MM.1S (cell line): ENCODE measurements at regions not wholly inside any gene's neighbourhood (a gene's known extent, or its start where the extent isn't known, plus 50 kb on each side); places are given as distances from the start of the nearest gene placed in this dataset.

ENCODE experiments used
- DNase-seq: peaks from one replicate; pipeline ENCODE4 v3.0.0-alpha.2; 2015
- H2AFZ ChIP-seq: fragments of 300-600 bp; sonication (generic); 2 replicates; pipeline ENCODE4 v1.6.0; 2016; ENCODE audit warnings: antibody characterized with exemption, low read length
- H3F3A ChIP-seq: fragments of 300-600 bp; sonication (generic); 2 replicates; pipeline ENCODE4 v1.6.1; 2016; ENCODE audit warnings: mild to moderate bottlenecking, antibody characterized with exemption, low read length, moderate library complexity, mixed read lengths; ENCODE audit not compliant: insufficient read depth
- H3K27ac ChIP-seq: fragments of 300-600 bp; sonication (generic); 2 replicates; pipeline ENCODE4 v1.5.1; 2016; ENCODE audit warnings: mild to moderate bottlenecking, low read length
- H3K27me3 ChIP-seq: fragments of 300-600 bp; sonication (generic); replicated peaks from 2 replicates; pipeline ENCODE4 v1.6.0; 2016; ENCODE audit warnings: low read length; ENCODE audit not compliant: insufficient read depth
- H3K36me3 ChIP-seq: fragments of 300-600 bp; sonication (generic); replicated peaks from 2 replicates; pipeline ENCODE4 v1.6.1; 2016; ENCODE audit warnings: mild to moderate bottlenecking, low read length, mixed read lengths; ENCODE audit not compliant: insufficient read depth
- H3K4me1 ChIP-seq: fragments of 300-600 bp; sonication (generic); 2 replicates; pipeline ENCODE4 v1.6.1; 2016; ENCODE audit warnings: low read length, mixed read lengths
- H3K4me2 ChIP-seq: fragments of 300-600 bp; sonication (generic); 2 replicates; pipeline ENCODE4 v1.6.0; 2016; ENCODE audit warnings: low read depth, low read length
- H3K4me3 ChIP-seq: fragments of 300-600 bp; sonication (generic); 2 replicates; pipeline ENCODE4 v1.5.1; 2016; ENCODE audit warnings: low read length, mixed read lengths
- H3K79me2 ChIP-seq: fragments of 300-600 bp; sonication (generic); 2 replicates; pipeline ENCODE4 v1.6.1; 2016; ENCODE audit warnings: mixed run types, low read length, mixed read lengths
- H3K9ac ChIP-seq: fragments of 300-600 bp; sonication (generic); 2 replicates; pipeline ENCODE4 v1.6.1; 2016; ENCODE audit warnings: low read length, mixed read lengths
- H3K9me2 ChIP-seq: fragments of 300-600 bp; sonication (generic); replicated peaks from 2 replicates; pipeline ENCODE4 v1.6.1; 2016; ENCODE audit warnings: mild to moderate bottlenecking, low read length, mixed read lengths; ENCODE audit not compliant: insufficient read depth
- H3K9me3 ChIP-seq: fragments of 300-600 bp; sonication (generic); replicated peaks from 2 replicates; pipeline ENCODE4 v1.6.1; 2016; ENCODE audit warnings: mild to moderate bottlenecking, low read length, mixed read lengths; ENCODE audit not compliant: insufficient read depth
- H4K20me1 ChIP-seq: fragments of 300-600 bp; sonication (generic); 2 replicates; pipeline ENCODE4 v1.6.1; 2016; ENCODE audit warnings: mild to moderate bottlenecking, low read length, moderate library complexity, mixed read lengths; ENCODE audit not compliant: insufficient read depth
- CTCF ChIP-seq: fragments of 300-600 bp; sonication (generic); IDR thresholded peaks from 2 replicates; pipeline ENCODE4 v1.5.1; 2016; ENCODE audit warnings: antibody characterized with exemption, low read length, mixed read lengths
- EZH2 ChIP-seq: fragments of 300-600 bp; sonication (generic); optimal IDR thresholded peaks from 2 replicates; pipeline ENCODE3; 2017; ENCODE audit warnings: low read depth, mild to moderate bottlenecking, antibody characterized with exemption, low read length, mixed read lengths
- EZH2phosphoT487 ChIP-seq: fragments of 300-600 bp; sonication (generic); IDR thresholded peaks from 2 replicates; pipeline ENCODE4 v1.6.1; 2018; ENCODE audit warnings: antibody characterized with exemption, low read length

GRCh38 chrX:110881971-110882370, 86.4 kb upstream of the CHRDL1 start:
- H3K9ac ChIP-seq, result no peak overlapping the region
- H4K20me1 ChIP-seq, result no peaks in the 10 kb centered on the region
- no peak overlapping the region for H2AFZ ChIP-seq
- H3K4me3 ChIP-seq, result no peak overlapping the region
- H3K4me2 ChIP-seq, result no peak overlapping the region
- H3K36me3 ChIP-seq, result no peaks in the 10 kb centered on the region
- no peak for DNase-seq
- no peaks in the 10 kb centered on the region for H3K9me3 ChIP-seq
- H3K4me1 ChIP-seq, result no peaks in the 10 kb centered on the region
- TF ChIP-seq EZH2 (no peak), CTCF (no peak), EZH2phosphoT487 (no peak)
- no peaks in the 10 kb centered on the region for H3K9me2 ChIP-seq
- H3K79me2 ChIP-seq, result no peaks in the 10 kb centered on the region
- no peak overlapping the region for H3K27ac ChIP-seq
- no peaks in the 10 kb centered on the region for H3K27me3 ChIP-seq
- no peaks in the 10 kb centered on the region for H3F3A ChIP-seq

GRCh38 chrX:110877326-110877725, 81.7 kb upstream of the CHRDL1 start:
- Histone ChIP-seq H3K27ac (no peak overlapping the region), H3K27me3 (no peaks in the 10 kb centered on the region), H2AFZ (no peak overlapping the region), H3K4me3 (no peak overlapping the region), H3K9ac (no peak overlapping the region), H3K4me1 (no peaks in the 10 kb centered on the region), H3K79me2 (no peaks in the 10 kb centered on the region), H4K20me1 (no peaks in the 10 kb centered on the region), H3K9me3 (no peaks in the 10 kb centered on the region), H3K36me3 (no peaks in the 10 kb centered on the region), H3K9me2 (no peaks in the 10 kb centered on the region), H3F3A (no peaks in the 10 kb centered on the region), H3K4me2 (no peak overlapping the region)
- TF ChIP-seq CTCF (no peak), EZH2phosphoT487 (no peak), EZH2 (no peak)
- no peak for DNase-seq

DNA sequence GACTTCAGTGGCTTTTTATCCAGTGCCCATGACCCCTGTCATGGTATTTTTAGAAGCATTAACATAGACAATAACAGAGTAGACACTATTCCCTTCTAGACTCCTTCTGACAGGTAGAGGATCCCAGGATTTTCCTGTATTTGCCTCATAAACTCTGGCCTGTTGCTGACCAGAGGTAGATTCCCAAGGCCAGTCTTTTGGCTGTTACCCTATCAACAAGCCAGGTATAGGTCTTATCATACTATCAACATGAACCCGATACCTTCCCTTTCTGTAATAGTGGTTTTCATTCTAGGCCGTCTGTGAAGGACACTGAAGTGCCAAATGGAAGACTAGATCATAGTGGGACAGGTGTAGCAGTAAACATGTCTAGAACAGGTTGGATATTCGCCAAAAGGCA, 76.2 kb upstream of the CHRDL1 start:
- H3K27ac ChIP-seq, result no peak overlapping the region
- H3K4me1 ChIP-seq, result no peaks in the 10 kb centered on the region
- no peak overlapping the region for H3K4me3 ChIP-seq
- no peaks in the 10 kb centered on the region for H4K20me1 ChIP-seq
- no peaks in the 10 kb centered on the region for H3K27me3 ChIP-seq
- no peaks in the 10 kb centered on the region for H3F3A ChIP-seq
- H2AFZ ChIP-seq, result no peak overlapping the region
- H3K9ac ChIP-seq, result no peak overlapping the region
- no peaks in the 10 kb centered on the region for H3K9me3 ChIP-seq
- H3K9me2 ChIP-seq, result no peaks in the 10 kb centered on the region
- H3K79me2 ChIP-seq, result no peaks in the 10 kb centered on the region
- TF ChIP-seq CTCF, result no peak
- TF ChIP-seq EZH2phosphoT487, result no peak
- no peak for TF ChIP-seq EZH2
- H3K4me2 ChIP-seq, result no peak overlapping the region
- no peak for DNase-seq
- no peaks in the 10 kb centered on the region for H3K36me3 ChIP-seq
